Karpas-422 (cell line): ENCODE measurements at regions not wholly inside any gene's neighbourhood (a gene's known extent, or its start where the extent isn't known, plus 50 kb on each side); places are given as distances from the start of the nearest gene placed in this dataset.

ENCODE experiments used
- DNase-seq: peaks from one replicate; pipeline ENCODE4 v3.0.0-alpha.2; 2015
- H2AFZ ChIP-seq: fragments of 200-600 bp; sonication (generic); 2 replicates; pipeline ENCODE4 v1.6.1; 2014; ENCODE audit warnings: antibody characterized with exemption, low read length, mixed read lengths
- H3K27ac ChIP-seq: fragments of 200-600 bp; sonication (generic); 2 replicates; pipeline ENCODE4 v1.5.1; 2014; ENCODE audit warnings: mild to moderate bottlenecking, low read length, moderate library complexity
- H3K27me3 ChIP-seq: fragments of 200-600 bp; sonication (generic); 2 replicates; pipeline ENCODE4 v1.6.1; 2014; ENCODE audit warnings: low read length, mixed read lengths
- H3K36me3 ChIP-seq: fragments of 200-600 bp; sonication (generic); 2 replicates; pipeline ENCODE4 v1.6.1; 2014; ENCODE audit warnings: low read length, mixed read lengths; ENCODE audit not compliant: insufficient read depth
- H3K4me1 ChIP-seq: fragments of 200-600 bp; sonication (generic); 2 replicates; pipeline ENCODE4 v1.6.1; 2014; ENCODE audit warnings: mild to moderate bottlenecking, low read length, mixed read lengths
- H3K4me2 ChIP-seq: fragments of 200-600 bp; sonication (generic); 2 replicates; pipeline ENCODE4 v1.6.1; 2014; ENCODE audit warnings: low read length, low read depth, mild to moderate bottlenecking; ENCODE audit not compliant: poor library complexity, severe bottlenecking
- H3K4me3 ChIP-seq: fragments of 200-600 bp; sonication (generic); 2 replicates; pipeline ENCODE4 v1.5.1; 2014; ENCODE audit warnings: mild to moderate bottlenecking, antibody characterized with exemption, low read length, mixed read lengths
- H3K79me2 ChIP-seq: fragments of 200-600 bp; sonication (generic); 2 replicates; pipeline ENCODE4 v1.6.1; 2014; ENCODE audit warnings: mild to moderate bottlenecking, low read length, mixed read lengths
- H3K9ac ChIP-seq: fragments of 200-600 bp; sonication (generic); 2 replicates; pipeline ENCODE4 v1.6.0; 2014; ENCODE audit warnings: low read length
- H3K9me2 ChIP-seq: fragments of 200-600 bp; sonication (generic), shearing (Covaris generic); replicated peaks from 2 replicates; pipeline ENCODE4 v1.6.0; 2014; ENCODE audit warnings: mild to moderate bottlenecking, low read length, moderate library complexity; ENCODE audit not compliant: insufficient read depth
- H3K9me3 ChIP-seq: fragments of 300-700, 200-600 bp; sonication (generic); 2 replicates; pipeline ENCODE4 v1.6.1; 2014; ENCODE audit warnings: low read length, mixed read lengths
- H4K20me1 ChIP-seq: fragments of 200-600 bp; sonication (generic); 2 replicates; pipeline ENCODE4 v1.6.1; 2014; ENCODE audit warnings: mild to moderate bottlenecking, antibody characterized with exemption, low read length, low read depth; ENCODE audit not compliant: insufficient read depth

DNA sequence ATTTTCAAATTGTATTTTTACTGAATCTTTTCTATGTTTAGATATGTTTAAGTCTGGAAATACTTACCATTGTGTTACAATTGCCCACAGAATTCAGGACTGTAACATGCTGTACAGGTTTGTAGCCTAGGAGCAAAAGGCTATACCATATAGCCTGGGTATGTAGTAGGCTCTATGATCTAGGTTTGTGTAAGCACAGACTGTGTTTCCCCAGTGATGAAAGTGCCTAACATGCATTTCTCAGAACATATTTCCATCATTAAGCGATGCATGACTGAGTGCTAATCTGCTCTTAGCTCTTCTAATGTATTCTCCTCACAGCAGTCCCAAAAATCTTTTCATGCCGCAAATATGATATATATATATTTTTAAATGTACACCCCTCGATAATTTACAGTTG lies 166.7 kb upstream of the PPP2R2B start:
- DNase-seq = no peak
- H2AFZ ChIP-seq = no peak overlapping the region

DNA sequence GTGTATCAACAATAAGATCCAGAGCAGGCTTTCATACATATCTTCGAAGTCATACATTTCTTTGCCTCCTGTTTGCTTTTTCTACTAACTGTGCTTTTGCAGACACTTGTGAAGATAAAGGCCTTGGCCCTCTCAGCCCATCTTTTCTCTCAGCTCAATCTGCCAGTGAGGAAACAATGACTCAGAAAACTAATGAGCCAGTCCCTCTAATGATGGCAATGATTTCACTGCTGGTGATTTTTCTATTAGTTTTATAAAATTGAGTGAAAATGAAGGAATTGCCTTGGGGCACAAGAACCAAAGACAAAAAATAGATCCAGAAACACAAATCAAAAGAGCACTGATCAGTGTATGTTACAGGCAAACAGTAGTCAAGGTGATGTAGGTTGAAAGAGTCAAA lies 167.7 kb upstream of the PPP2R2B start:
- Histone ChIP-seq H3K79me2 (no peaks in the 10 kb centered on the region), H3K27me3 (no peaks in the 10 kb centered on the region), H4K20me1 (no peaks in the 10 kb centered on the region), H3K9me3 (no peaks in the 10 kb centered on the region), H3K27ac (no peak overlapping the region), H3K4me3 (no peak overlapping the region), H3K4me1 (no peaks in the 10 kb centered on the region), H3K36me3 (no peaks in the 10 kb centered on the region), H3K4me2 (no peak overlapping the region), H3K9ac (no peak overlapping the region), H3K9me2 (no peaks in the 10 kb centered on the region), H2AFZ (no peak overlapping the region)
- no peak for DNase-seq

More for the DNA sequence above, 166.7 kb upstream of the PPP2R2B start:
- Histone ChIP-seq H3K36me3 (no peaks in the 10 kb centered on the region), H3K27ac (no peak overlapping the region), H3K27me3 (no peaks in the 10 kb centered on the region), H3K9me3 (no peaks in the 10 kb centered on the region), H3K9me2 (no peaks in the 10 kb centered on the region), H3K9ac (no peak overlapping the region), H4K20me1 (no peaks in the 10 kb centered on the region), H3K4me3 (no peak overlapping the region), H3K4me1 (no peaks in the 10 kb centered on the region), H3K4me2 (no peak overlapping the region), H3K79me2 (no peaks in the 10 kb centered on the region)

DNA sequence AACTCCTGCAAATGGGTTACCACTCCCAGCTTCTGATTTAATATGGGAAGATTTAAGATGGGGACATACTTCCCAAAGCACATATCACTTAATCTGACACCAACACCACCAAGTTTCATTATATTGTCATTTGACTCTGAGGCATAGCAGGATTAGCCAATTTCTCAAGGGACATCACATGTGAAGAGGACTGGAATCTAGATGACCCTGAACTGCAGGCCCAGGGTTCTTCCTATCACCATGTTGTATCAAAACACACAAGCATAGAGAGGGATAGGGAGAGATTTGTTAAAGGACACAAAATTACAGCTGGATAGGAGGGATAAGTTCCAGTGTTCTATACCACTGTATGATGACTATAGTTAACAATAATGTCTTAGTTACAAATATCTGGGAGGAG lies 168.3 kb upstream of the PPP2R2B start:
- Histone ChIP-seq H3K4me3 (no peak overlapping the region), H2AFZ (no peak overlapping the region), H3K27ac (no peak overlapping the region), H4K20me1 (no peaks in the 10 kb centered on the region), H3K27me3 (no peaks in the 10 kb centered on the region), H3K9ac (no peak overlapping the region), H3K4me2 (no peak overlapping the region), H3K9me3 (no peaks in the 10 kb centered on the region), H3K4me1 (no peaks in the 10 kb centered on the region), H3K79me2 (no peaks in the 10 kb centered on the region), H3K9me2 (no peaks in the 10 kb centered on the region), H3K36me3 (no peaks in the 10 kb centered on the region)
- DNase-seq = no peak

DNA sequence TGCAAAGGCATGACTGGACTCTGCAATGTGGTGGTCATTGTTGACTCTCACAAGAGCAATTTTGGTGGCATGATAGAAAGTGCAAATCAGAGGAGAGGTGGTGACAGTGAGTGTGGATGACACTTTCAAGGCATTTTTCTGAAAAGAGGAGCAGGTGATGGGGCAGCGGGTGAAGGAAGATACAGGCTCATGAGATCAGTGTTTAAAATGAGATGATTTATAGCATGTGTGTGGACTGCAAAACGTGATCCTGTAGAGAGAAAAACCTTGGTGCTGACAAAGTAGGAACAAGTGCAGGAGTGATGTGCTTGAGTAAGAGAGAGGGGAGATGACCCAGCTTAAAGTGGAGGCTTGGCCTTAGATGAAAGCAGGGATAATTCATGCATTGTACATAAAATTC lies 171.2 kb upstream of the PPP2R2B start:
- Histone ChIP-seq H3K79me2 (no peaks in the 10 kb centered on the region), H3K4me1 (no peaks in the 10 kb centered on the region), H3K36me3 (no peaks in the 10 kb centered on the region), H3K27me3 (no peaks in the 10 kb centered on the region), H3K4me2 (no peak overlapping the region), H4K20me1 (no peaks in the 10 kb centered on the region), H3K9me2 (no peaks in the 10 kb centered on the region), H3K27ac (no peak overlapping the region), H3K9ac (no peak overlapping the region), H3K9me3 (no peaks in the 10 kb centered on the region), H3K4me3 (no peak overlapping the region), H2AFZ (no peak overlapping the region)
- no peak for DNase-seq

DNA sequence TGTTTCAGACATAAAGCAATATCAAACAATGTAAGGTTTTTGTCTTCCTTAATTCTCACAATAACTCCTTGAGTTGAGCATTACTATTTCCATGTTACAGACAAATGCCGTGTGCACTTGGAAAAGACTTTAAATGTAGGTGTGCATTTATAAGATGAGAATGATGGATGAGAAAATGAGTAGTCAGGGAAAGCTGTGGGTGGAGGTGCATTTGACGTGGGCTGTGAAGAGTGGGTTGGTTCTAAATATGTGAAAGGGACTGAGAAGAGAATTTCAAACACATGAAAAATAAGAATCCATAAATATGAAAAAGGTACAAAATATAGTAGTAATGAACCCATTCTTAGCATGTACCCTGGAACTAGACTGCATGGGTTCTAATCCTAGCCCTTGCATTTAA lies 171.6 kb upstream of the PPP2R2B start:
- Histone ChIP-seq H3K27me3 (no peaks in the 10 kb centered on the region), H3K9ac (no peak overlapping the region), H3K27ac (no peak overlapping the region), H2AFZ (no peak overlapping the region), H3K9me3 (no peaks in the 10 kb centered on the region), H3K79me2 (no peaks in the 10 kb centered on the region), H4K20me1 (no peaks in the 10 kb centered on the region), H3K4me3 (no peak overlapping the region), H3K9me2 (no peaks in the 10 kb centered on the region), H3K4me2 (no peak overlapping the region), H3K4me1 (no peaks in the 10 kb centered on the region), H3K36me3 (no peaks in the 10 kb centered on the region)
- DNase-seq = no peak

DNA sequence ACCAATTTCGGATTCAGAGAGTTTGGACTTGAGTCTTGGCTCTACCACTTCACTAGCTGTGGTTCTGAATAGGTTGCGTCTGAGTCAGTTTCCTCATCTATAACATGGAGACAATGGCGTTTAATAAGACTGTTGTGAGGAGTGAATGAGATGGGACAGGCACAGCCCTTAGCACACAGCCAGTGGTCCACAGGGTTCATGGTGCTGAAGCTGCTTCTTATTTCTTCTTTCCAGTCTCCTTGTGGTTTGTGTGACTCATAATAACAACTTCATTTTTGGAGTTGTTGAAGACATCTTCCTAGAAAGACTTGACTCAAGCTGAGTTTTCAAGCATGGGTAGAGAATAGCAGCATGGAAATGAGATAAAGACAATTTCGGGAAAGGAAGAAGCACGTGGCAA lies 172.6 kb upstream of the PPP2R2B start:
- no peak overlapping the region for H3K4me2 ChIP-seq
- H3K9me2 ChIP-seq = no peaks in the 10 kb centered on the region
- H3K79me2 ChIP-seq = no peaks in the 10 kb centered on the region
- DNase-seq = no peak
- no peaks in the 10 kb centered on the region for H3K36me3 ChIP-seq
- H3K9me3 ChIP-seq = no peaks in the 10 kb centered on the region
- H3K4me3 ChIP-seq = no peak overlapping the region
- no peak overlapping the region for H3K9ac ChIP-seq
- H3K27me3 ChIP-seq = no peaks in the 10 kb centered on the region
- H3K4me1 ChIP-seq = no peaks in the 10 kb centered on the region
- H4K20me1 ChIP-seq = no peaks in the 10 kb centered on the region
- H3K27ac ChIP-seq = no peak overlapping the region
- H2AFZ ChIP-seq = no peak overlapping the region

DNA sequence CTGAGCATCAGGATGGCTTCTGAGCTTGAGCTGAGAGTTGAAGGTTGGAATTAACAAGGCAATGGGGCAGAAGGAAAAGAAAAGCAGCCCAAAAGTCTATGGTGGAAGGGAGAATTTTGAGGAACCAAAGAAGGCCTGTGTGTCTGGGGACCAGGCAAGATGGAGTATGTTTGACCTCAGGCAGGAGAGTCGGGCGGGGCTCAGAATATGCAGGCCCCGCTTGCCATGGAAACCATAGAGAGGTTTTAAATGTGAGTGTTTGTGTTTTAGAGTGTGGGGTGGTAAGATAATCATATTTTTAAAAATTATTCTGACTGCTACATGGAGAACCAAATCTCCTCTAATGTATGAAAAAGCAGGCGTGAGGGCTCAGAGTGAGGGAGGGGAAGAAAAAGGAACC lies 174.0 kb upstream of the PPP2R2B start:
- DNase-seq = no peak
- no peaks in the 10 kb centered on the region for H3K9me2 ChIP-seq
- H3K79me2 ChIP-seq = no peaks in the 10 kb centered on the region
- H3K9ac ChIP-seq = no peak overlapping the region
- no peak overlapping the region for H3K4me3 ChIP-seq
- H3K4me2 ChIP-seq = no peak overlapping the region
- no peaks in the 10 kb centered on the region for H3K4me1 ChIP-seq
- H3K9me3 ChIP-seq = no peaks in the 10 kb centered on the region
- H3K36me3 ChIP-seq = no peaks in the 10 kb centered on the region
- no peaks in the 10 kb centered on the region for H4K20me1 ChIP-seq
- H3K27ac ChIP-seq = no peak overlapping the region
- H2AFZ ChIP-seq = no peak overlapping the region
- H3K27me3 ChIP-seq = no peaks in the 10 kb centered on the region

DNA sequence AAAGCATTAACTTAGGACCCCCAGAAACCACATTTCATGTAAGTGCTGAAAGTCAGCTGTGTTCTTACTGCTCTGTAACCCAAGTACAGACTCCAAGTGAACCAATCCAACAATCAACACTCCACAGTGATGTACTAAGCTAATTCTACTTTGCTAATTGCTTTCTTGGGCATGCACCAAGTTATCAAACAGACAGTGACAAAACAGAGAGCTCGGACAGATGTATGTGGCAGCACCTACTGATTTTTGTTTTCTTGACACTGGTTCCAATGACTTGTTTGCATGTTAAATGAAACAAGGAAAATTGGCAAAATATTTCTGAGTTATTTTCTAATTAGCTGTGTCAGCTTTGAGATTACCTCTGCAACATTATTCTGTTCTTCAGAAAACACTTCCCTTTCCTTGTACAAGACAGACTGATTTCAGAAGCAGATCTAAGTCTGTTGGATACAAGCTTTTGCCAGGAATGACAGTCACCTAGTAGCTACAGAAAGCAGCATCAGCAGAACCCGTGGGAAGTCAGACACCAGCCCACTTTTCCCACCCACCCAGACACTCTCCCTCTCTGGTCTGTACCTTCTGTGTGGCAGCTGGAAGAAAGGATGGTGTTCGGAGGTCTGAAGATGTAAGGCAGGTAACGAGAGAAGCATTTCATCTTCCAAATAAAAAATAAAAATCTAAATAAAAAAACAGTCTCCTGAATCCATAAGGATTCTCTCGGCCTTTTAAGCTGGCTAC lies 176.7 kb upstream of the PPP2R2B start:
- no peaks in the 10 kb centered on the region for H3K9me3 ChIP-seq
- no peaks in the 10 kb centered on the region for H3K4me1 ChIP-seq
- no peak overlapping the region for H3K9ac ChIP-seq
- no peaks in the 10 kb centered on the region for H3K36me3 ChIP-seq
- H3K9me2 ChIP-seq = no peaks in the 10 kb centered on the region
- H3K79me2 ChIP-seq = no peaks in the 10 kb centered on the region
- no peak overlapping the region for H3K4me2 ChIP-seq
- no peaks in the 10 kb centered on the region for H3K27me3 ChIP-seq
- no peak overlapping the region for H3K27ac ChIP-seq
- H3K4me3 ChIP-seq = no peak overlapping the region
- no peaks in the 10 kb centered on the region for H4K20me1 ChIP-seq
- no peak overlapping the region for H2AFZ ChIP-seq
- no peak for DNase-seq
